ENCODE measurements at regions not wholly inside any gene's neighbourhood (a gene's known extent, or its start where the extent isn't known, plus 50 kb on each side); places are given as distances from the start of the nearest gene placed in this dataset.

- TF ChIP-seq, protein P1, sequence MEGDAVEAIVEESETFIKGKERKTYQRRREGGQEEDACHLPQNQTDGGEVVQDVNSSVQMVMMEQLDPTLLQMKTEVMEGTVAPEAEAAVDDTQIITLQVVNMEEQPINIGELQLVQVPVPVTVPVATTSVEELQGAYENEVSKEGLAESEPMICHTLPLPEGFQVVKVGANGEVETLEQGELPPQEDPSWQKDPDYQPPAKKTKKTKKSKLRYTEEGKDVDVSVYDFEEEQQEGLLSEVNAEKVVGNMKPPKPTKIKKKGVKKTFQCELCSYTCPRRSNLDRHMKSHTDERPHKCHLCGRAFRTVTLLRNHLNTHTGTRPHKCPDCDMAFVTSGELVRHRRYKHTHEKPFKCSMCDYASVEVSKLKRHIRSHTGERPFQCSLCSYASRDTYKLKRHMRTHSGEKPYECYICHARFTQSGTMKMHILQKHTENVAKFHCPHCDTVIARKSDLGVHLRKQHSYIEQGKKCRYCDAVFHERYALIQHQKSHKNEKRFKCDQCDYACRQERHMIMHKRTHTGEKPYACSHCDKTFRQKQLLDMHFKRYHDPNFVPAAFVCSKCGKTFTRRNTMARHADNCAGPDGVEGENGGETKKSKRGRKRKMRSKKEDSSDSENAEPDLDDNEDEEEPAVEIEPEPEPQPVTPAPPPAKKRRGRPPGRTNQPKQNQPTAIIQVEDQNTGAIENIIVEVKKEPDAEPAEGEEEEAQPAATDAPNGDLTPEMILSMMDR (IDR thresholded peaks at IDR 0.05) = no peak
- TF ChIP-seq POLR2A (IDR thresholded peaks at IDR 0.05) = no peak
Observed at GRCh38 chr15:47824147-47824546, 106.8 kb downstream of the SEMA6D start.

Measured in ovary (tissue), 3 donors.